GM18868 (cell line): ENCODE measurements at regions not wholly inside any gene's neighbourhood (a gene's known extent, or its start where the extent isn't known, plus 50 kb on each side); places are given as distances from the start of the nearest gene placed in this dataset.

Experiments
- ATAC-seq: cut with Tn5 transposase; IDR thresholded peaks from one replicate; pipeline ENCODE4 v1.9.1; 2021; ENCODE audit warnings: mild to moderate bottlenecking, moderate library complexity; ENCODE audit not compliant: unreplicated experiment

- peak; percentile 15 for ATAC-seq
Observed at GRCh38 chr7:46652317-46652716, 731.2 kb upstream of the IGFBP3 start.

DNA sequence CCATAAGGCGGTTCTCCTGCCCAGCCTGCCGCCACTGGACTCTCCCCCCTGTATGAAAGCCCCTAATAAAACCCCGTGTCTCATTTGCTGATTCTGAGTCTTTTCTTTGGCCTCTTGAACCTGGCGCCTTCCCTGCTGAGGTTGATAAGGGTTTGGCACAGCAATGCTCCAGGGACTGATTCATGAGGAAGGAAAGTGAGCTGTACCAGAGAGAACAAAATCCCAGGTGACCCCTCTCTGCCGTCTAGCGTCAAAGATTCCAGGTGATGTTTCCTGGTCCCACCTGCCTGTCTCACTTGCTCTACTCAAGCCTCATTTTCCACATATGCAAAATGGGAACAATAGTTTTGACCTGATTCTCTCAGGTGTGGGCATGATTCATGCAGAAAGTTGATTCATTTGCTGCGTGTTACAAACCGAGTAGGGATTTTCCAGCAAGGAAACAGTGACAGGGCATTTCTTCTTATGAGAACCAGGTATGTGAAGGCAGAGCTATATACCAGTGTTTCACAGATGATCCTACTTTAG is 730.6 kb upstream of the IGFBP3 start:
- peak; percentile 60 for ATAC-seq

- ATAC-seq, result no peak
Observed at GRCh38 chr7:46651070-46651469, 730.0 kb upstream of the IGFBP3 start.

GRCh38 chr7:46649876-46650275 is 728.8 kb upstream of the IGFBP3 start:
- no peak for ATAC-seq

DNA sequence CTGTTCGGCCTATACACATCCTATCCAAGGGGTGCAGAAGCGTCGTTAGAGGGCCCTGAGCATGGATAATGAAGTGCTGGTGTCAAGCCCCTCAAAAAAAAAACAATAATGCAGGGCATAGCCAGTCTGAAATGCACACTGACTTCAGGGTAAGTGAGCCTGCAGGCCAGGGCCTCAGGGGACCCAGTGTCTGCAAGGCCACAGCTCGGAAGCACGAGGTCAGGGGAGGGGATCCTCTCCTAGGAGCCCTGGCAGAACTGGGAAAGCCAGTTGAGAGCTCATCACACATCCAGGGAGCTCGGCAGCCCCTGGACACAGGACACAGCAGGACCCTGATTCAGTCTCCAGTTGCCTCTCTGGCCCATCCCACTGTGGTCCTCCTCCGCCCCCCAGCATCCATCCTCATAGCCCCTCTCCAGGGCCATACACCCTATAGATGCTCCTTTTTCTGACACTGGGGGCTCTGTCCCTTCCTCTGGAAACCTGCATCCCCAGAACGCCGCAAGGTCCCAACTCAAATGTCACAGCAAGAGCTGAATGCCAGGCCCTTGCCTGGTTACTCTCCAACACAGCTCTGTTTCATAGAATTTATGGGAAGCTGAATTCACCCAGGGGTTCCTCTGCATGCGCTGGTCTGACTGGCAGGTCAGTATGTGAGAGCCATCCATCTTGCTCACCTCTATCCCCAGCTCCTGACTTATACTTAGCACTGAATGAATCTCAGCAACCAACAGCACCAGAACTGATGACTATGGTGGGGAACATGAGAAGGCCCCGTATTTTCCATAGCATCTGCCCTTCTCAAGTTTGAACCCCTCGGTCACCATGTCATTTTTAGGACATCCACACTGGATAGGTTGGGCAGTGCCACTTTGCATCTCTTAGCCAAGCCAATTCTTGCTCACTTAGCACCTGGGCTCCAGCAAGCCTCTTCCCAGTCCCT is 717.0 kb upstream of the IGFBP3 start:
- ATAC-seq, result no peak

GRCh38 chr7:46636022-46636421 is 715.0 kb upstream of the IGFBP3 start:
- ATAC-seq, result no peak

GRCh38 chr7:46633630-46634240 is 712.7 kb upstream of the IGFBP3 start:
- no peak for ATAC-seq

DNA sequence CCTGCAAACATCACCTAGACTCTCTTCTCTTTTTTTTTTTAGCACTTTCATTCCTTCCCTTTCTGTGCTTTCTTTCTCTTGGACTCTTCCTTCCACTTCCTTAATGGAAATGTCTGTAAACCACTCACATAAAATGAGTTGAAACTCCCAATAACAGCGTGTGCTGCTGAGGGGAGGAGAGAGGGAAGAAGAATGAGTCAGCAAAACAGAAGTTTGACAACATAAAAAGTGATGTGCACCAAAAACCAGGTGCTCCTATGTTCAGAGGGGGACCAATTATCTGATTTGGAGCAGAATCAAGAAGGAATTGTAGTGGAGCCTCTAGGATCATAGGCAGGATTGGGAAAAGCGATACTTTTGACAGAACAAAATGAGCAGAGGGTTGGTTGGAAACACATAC is 712.1 kb upstream of the IGFBP3 start:
- ATAC-seq, result no peak

DNA sequence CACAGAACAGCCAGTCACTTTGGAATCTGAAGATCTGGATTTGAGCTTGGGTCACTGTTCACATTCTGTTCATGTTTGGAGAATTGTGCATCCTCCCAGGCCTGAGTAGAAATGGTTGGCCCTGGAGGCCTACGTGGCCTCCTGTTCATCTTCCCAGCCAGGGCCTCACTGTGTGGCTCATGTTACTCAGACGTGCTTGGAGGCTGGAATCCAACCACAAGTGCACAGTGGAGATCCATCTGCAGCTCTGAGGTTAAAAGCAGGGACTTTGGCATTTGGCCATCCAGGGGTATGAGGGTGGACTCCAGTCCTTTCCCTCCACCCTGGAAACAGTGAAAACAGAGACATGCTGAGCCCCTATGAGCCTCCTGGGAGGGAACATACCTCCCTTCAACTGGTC is 709.0 kb upstream of the IGFBP3 start:
- ATAC-seq, result no peak

GRCh38 chr7:46628389-46628788 is 707.3 kb upstream of the IGFBP3 start:
- ATAC-seq, result no peak

DNA sequence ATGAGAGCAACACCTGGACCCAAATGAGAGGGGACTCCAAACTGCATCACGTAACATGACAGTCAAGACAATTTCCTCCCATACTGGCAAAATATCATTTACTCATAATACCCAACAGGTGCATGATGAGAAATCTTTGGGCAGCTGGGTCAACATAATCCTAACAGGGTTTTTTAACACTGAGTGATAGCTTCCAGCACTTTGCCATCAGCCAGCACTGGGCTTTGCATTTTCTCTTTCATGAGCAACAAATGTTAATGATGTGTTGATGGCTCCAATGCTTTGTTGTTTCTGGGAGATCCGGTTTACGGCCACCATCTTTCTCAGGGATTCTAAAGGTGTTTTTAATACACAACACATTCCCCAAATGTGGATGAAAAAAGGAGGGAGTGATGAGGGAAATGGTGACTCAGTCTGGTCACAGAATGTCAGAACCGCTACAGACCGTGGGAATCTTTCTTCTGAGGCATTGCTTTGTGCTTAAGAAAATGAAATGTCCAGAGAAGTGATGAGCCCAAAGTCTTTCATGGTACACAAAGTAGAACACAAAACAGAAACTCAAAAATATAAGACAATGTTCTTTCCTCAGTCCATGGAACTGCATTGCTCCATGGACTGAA is 705.7 kb upstream of the IGFBP3 start:
- ATAC-seq, result no peak

DNA sequence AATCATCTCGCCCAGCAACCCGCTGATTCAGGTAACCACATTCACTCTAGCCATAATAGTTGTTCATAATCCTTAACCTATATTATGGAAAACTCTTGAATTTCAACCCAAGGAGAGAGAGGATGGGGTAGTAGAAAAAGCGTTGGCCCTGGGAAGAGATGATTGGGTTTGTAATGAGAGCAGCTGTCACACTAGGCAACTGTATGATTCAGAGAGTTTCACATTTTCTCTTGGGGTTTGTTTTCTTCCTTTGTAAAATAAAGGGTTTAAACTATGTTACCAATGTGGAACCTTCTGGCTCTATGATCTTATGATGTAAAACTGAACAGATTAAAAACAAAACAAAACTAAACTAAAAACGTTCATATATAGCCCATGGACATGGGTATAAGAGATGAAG is 705.2 kb upstream of the IGFBP3 start:
- ATAC-seq, result no peak

DNA sequence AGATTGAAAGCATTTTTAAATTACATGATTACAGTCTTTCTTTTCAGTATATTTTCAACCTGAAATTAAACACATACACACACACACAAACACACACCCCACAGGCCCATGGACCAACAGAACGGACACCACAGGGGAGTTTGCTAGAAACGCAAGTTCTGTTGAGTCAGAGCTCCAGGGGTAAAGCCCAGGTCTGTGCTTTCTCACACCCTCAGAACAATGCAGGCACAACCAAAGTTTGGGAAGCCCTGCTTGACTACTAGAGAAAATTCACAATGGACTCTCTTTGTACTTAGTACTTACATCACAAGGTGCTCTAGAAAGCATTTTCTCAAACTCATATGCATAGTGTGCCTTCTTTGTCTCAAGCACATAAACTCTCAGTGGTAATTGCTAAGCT is 704.0 kb upstream of the IGFBP3 start:
- no peak for ATAC-seq

- ATAC-seq, result no peak
Observed at GRCh38 chr7:46622251-46622650, 701.2 kb upstream of the IGFBP3 start.

DNA sequence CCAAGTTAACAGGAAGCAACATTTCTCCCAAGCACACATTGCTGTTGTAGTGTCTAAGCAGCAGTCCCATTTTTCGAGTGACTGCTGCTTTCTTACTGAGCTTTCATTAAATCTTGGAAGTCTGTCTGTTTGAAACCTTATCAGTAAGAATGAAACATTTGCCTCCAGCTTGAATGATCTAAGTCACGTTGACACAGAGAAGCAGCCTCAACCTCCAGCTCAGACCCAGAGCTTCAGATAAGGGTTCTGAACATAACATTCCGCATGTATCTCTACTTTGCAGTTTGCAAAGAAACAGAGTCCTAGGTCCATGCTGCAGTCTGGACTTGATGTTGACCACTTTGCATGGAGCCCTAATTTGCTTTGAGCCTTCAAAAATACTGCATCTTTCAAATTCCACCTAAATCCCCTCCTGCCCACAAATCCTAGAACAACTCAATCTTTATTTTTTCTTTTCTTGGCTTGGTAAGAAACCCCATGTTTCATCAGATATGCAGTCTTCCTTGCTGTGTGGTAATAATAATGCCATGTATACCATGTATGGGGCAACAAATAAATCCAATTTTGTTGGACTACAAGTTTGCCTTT is 698.7 kb upstream of the IGFBP3 start:
- no peak for ATAC-seq

DNA sequence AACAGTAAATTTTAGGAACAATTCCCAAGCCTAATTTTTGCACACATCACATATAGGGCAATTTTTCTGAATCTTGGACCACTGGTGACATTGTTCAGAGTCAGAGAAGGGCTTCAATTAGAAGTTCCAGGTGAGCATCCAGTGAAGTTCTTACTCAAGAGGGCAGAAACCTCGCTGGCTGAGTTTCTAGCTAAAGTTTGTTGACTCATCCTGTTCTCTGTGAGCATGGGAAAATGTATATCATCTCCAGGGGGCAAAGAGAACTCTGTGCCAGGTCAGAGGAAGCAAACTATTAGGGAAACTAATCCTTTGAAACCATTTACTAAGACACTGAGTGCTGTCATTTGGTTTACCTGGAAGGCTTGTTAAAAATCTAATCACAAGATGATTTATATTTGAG is 695.6 kb upstream of the IGFBP3 start:
- ATAC-seq, result no peak

- ATAC-seq, result no peak
Observed at GRCh38 chr7:46613551-46613950, 692.5 kb upstream of the IGFBP3 start.

DNA sequence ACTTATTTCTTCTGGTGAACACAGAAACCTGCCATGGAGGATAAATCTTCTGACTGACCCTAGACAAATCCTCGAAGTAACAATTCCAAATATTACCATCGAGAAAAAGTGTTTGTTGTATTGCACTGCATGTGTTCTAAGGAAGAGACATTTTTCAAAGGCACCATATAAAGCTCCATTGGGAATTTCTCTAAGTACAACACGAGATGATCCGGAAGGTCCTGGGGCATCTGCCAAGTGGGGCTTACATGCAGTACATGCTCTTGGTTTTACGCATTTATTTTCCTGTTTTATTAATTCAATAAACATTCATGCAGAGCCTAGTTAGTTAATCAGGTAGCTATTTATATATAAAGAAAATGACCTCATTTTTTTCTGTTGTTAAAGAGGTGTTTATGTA is 692.0 kb upstream of the IGFBP3 start:
- ATAC-seq, result no peak

- no peak for ATAC-seq
Observed at GRCh38 chr7:46611508-46611907, 690.4 kb upstream of the IGFBP3 start.

DNA sequence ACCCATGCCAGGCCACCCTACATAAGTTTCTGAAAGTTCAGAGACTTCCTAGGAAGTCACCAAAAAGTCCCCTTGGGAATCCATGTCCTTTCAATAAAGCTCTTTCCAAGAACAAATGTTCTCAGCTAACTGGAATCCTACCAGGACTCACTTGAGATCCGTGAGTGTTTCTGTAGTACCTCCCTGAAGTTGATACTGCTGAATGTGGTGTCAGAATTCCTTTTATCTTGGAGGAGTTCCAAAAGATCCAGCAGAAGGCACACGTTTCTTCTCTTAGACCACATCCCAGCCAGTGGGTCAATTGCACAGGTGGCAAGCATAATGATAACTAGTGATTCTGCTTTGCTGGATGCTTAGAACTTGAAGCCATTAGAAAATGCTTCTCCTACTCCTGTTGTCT is 689.7 kb upstream of the IGFBP3 start:
- ATAC-seq, result no peak

- ATAC-seq, result no peak
Observed at GRCh38 chr7:46607176-46607575, 686.1 kb upstream of the IGFBP3 start.
